ENCODE measurements at regions not wholly inside any gene's neighbourhood (a gene's known extent, or its start where the extent isn't known, plus 50 kb on each side); places are given as distances from the start of the nearest gene placed in this dataset.

DNA sequence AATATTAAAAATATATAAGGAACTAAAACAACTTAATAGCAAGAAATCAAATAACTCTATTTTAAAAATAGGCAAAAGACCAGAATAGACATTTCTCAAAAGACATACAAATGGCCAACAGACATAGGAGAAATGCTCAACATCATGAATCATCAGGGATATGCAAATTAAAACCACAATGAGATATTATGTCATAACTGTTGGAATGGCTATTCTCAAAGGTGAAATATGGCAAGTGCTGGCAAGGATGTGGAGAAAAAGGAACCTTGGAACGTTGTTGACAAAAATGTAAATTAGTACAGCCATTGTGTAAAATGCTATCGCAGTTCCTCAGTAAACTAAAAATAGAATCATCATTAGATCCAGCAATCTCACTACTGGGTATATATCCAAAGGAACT is 468.5 kb downstream of the NFIB start:
- DNase-seq (ENCODE audit: low read depth): peak; percentile 91
- in situ Hi-C loops (cut with HindIII; ENCODE audit: low sequenced_read_pairs): no loop called here
- TF ChIP-seq, protein P1, sequence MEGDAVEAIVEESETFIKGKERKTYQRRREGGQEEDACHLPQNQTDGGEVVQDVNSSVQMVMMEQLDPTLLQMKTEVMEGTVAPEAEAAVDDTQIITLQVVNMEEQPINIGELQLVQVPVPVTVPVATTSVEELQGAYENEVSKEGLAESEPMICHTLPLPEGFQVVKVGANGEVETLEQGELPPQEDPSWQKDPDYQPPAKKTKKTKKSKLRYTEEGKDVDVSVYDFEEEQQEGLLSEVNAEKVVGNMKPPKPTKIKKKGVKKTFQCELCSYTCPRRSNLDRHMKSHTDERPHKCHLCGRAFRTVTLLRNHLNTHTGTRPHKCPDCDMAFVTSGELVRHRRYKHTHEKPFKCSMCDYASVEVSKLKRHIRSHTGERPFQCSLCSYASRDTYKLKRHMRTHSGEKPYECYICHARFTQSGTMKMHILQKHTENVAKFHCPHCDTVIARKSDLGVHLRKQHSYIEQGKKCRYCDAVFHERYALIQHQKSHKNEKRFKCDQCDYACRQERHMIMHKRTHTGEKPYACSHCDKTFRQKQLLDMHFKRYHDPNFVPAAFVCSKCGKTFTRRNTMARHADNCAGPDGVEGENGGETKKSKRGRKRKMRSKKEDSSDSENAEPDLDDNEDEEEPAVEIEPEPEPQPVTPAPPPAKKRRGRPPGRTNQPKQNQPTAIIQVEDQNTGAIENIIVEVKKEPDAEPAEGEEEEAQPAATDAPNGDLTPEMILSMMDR (IDR thresholded peaks at IDR 0.05; ENCODE audit: low read depth, low read length, missing control alignments): no peak
- no peak overlapping the region for H3K4me3 ChIP-seq (ENCODE audit: low read depth, low read length)

DNA sequence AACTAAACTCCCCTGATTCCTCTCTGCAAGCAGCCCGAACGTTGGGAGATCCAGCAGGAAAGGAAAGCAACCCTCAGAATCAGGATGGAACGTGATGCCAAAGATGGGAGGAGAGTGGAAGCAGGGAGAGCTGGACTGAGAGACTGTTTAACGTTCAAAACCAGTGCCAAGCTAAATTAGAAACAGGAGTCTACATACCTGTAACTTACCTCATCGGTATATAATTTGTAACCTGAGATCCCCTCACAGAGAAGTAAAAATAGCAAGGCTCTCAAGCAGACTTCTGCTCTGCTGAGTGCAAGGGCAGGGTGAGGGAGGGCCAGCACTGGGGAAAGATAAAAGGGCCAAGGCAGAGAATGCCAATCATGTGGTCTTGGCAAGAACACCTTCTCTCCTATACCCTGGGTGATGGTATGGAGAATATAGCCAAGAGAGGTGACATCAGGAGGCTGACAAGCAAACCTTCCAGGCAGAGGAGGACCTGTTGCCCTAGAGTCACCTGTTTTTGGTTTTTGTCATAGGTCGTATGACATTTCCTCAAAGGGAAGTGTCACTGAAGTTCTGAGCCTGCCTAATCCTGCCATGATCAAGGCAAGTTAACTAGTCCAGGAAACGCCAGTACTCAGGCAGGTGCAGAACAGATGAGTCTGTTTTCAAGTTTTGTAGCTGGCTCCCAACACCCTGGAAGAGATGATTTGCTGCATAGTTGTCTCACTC is 472.0 kb downstream of the NFIB start:
- in situ Hi-C loops (cut with HindIII; ENCODE audit: low sequenced_read_pairs): no loop called here

DNA sequence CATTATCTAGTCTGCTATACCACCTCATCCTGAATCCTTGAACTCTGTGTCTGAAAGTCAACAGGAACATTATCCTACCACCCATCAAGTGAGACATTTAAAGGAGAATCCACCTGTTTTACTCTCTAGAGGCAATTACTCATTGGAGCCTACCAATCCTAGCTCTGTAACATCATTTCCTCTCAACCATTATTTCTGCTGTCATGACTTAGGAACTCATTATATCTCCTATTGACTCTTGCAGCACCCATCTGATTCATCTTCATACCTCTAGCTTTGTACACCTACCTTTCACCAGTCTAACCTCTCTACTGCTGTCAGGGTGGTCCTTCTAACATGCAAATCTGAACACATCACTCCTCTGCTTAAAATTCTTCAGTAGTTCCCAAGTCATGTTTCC is 481.5 kb downstream of the NFIB start:
- in situ Hi-C loops (cut with HindIII; ENCODE audit: low sequenced_read_pairs): no loop called here
- no peak for DNase-seq (ENCODE audit: low read depth)
- no peak overlapping the region for H3K4me3 ChIP-seq (ENCODE audit: low read depth, low read length)
- TF ChIP-seq, protein P1 (IDR thresholded peaks at IDR 0.05; ENCODE audit: low read depth, low read length, missing control alignments): no peak

More for the DNA sequence above, 472.0 kb downstream of the NFIB start:
- DNase-seq (ENCODE audit: low read depth): no peak
- no peak overlapping the region for H3K4me3 ChIP-seq (ENCODE audit: low read depth, low read length)
- TF ChIP-seq, protein P1 (IDR thresholded peaks at IDR 0.05; ENCODE audit: low read depth, low read length, missing control alignments): no peak

DNA sequence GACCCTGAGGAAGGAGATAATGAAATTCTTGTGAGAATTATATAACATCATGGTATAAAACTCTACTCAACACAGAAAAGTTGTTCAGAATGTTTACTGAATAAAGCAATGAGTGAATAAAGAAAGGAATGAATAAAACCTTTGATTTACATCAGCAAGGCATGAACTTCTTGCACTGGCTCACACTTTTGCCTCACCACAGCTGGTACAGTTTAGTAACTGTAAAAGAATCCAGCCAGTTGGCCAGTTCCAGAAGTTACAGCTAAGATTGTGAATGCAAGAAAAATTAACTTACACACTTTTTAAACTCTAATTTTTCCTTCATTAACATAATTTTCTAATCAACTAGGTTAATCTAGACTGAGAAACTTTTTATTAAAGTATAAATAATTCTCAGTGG is 490.9 kb downstream of the NFIB start:
- TF ChIP-seq, protein P1 (IDR thresholded peaks at IDR 0.05; ENCODE audit: low read depth, low read length, missing control alignments): no peak
- DNase-seq (ENCODE audit: low read depth): peak; percentile 28
- in situ Hi-C loops (cut with HindIII; ENCODE audit: low sequenced_read_pairs): no loop called here
- H3K4me3 ChIP-seq (ENCODE audit: low read depth, low read length): no peak overlapping the region

DNA sequence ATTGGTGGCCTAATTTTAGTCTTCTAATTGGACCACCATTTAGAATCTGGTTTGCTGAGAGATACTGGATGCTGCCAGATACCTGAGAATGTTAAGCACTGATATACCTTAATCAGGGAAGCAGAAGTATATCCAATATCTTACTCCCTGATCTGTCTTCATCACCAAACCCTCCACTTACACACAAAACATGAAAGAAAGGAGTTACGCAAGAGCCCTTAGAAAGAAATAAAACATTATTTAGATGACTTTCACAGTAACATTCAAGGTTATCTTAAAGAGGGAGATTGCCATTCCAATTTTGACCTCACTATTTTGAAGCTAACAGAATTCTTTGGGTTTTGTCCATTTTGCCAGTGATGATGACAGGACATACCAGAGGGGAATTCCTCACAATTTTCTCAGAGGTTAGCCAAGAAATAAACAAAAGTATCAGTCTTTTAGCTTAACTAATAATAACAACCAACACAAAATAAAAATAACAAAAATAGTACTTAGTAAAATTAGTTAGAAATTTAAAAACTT is 496.1 kb downstream of the NFIB start:
- in situ Hi-C loops (cut with HindIII; ENCODE audit: low sequenced_read_pairs): no loop called here
- no peak overlapping the region for H3K4me3 ChIP-seq (ENCODE audit: low read depth, low read length)
- no peak for DNase-seq (ENCODE audit: low read depth)
- TF ChIP-seq, protein P1 (IDR thresholded peaks at IDR 0.05; ENCODE audit: low read depth, low read length, missing control alignments): no peak

DNA sequence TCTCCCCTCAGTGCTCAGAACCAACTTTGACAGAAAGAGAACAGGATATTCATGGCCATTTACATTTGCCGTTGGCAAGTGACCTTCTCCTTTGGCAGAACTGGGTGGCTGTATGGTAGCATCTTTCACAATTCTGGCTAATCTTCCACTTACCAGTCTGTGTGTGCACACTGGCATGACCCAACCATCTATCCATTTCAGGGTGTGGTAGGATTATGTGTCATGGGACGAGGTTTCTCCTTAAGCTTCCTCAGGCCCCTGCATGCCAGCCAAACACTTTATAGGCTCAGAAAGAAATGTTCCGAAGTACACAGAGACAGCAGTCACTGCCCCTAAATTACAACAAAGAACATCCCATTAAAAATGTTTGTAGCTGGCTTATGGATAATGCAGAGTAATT is 497.1 kb downstream of the NFIB start:
- TF ChIP-seq, protein P1 (IDR thresholded peaks at IDR 0.05; ENCODE audit: low read depth, low read length, missing control alignments): no peak
- in situ Hi-C loops (cut with HindIII; ENCODE audit: low sequenced_read_pairs): no loop called here
- no peak overlapping the region for H3K4me3 ChIP-seq (ENCODE audit: low read depth, low read length)
- no peak for DNase-seq (ENCODE audit: low read depth)
